Stimulated activated CD4-positive, alpha-beta T cell treated with anti-CD3 and anti-CD28 coated beads, Interleukin-15, amount 100 ng/mL, for 48 hours (primary cell): ENCODE measurements at regions not wholly inside any gene's neighbourhood (a gene's known extent, or its start where the extent isn't known, plus 50 kb on each side); places are given as distances from the start of the nearest gene placed in this dataset.

ENCODE experiments used
- DNase-seq, 2 donors: peaks; one replicate each; pipeline ENCODE4 v3.0.0-alpha.2; 2020; ENCODE audit warnings: low read depth in 2 of 2

- DNase-seq = no peak
These were observed 62.0 kb upstream of the PODXL start for GRCh38 chr7:131618391-131618790.

- DNase-seq = no peak
These were observed 60.2 kb upstream of the PODXL start for GRCh38 chr7:131616487-131617200.

- DNase-seq = no peak
These were observed 57.5 kb upstream of the PODXL start for GRCh38 chr7:131613909-131614308.

GRCh38 chr7:131610007-131610406 lies 53.6 kb upstream of the PODXL start:
- DNase-seq = no peak

- no peak for DNase-seq
These were observed 51.7 kb upstream of the PODXL start for GRCh38 chr7:131608116-131608500.

GRCh38 chr7:131607291-131608115 lies 51.1 kb upstream of the PODXL start:
- no peak for DNase-seq

- no peak for DNase-seq
These were observed 50.2 kb upstream of the PODXL start for GRCh38 chr7:131606346-131607290.
